Neural progenitor cell (in vitro differentiated cells): ENCODE measurements at regions not wholly inside any gene's neighbourhood (a gene's known extent, or its start where the extent isn't known, plus 50 kb on each side); places are given as distances from the start of the nearest gene placed in this dataset.
"Not testable (repeated sequence)": the region's sequence is repeated elsewhere in the genome, so short reads cannot be mapped to it uniquely, and the experiment has no call there.

Experiments
- CTCF ChIP-seq: fragments of 200-600 bp; sonication (generic); IDR thresholded peaks from 2 replicates; pipeline ENCODE4 v1.5.1; 2017; ENCODE audit warnings: antibody characterized with exemption, mild to moderate bottlenecking
- EZH2 ChIP-seq: fragments of 200-600 bp; sonication (generic); IDR thresholded peaks from 2 replicates; pipeline ENCODE4 v1.6.1; 2017; ENCODE audit warnings: antibody characterized with exemption, mild to moderate bottlenecking, moderate library complexity
- EZH2phosphoT487 ChIP-seq: fragments of 200-600 bp; sonication (generic); IDR thresholded peaks from 2 replicates; pipeline ENCODE4 v1.6.1; 2017; ENCODE audit warnings: antibody characterized with exemption

- not testable (repeated sequence) for TF ChIP-seq EZH2, CTCF, EZH2phosphoT487
Measured at GRCh38 chr1:102442317-102442716, 445.6 kb upstream of the OLFM3 start.
